GM23248 (cell line): ENCODE measurements at regions not wholly inside any gene's neighbourhood (a gene's known extent, or its start where the extent isn't known, plus 50 kb on each side); places are given as distances from the start of the nearest gene placed in this dataset.

ENCODE experiments used
- EZH2 ChIP-seq: fragments of 200-600 bp; sonication (generic); IDR thresholded peaks from 2 replicates; pipeline ENCODE4 v1.6.1; 2018; ENCODE audit warnings: antibody characterized with exemption, mild to moderate bottlenecking; ENCODE audit not compliant: insufficient read depth, poor library complexity, severe bottlenecking
- EZH2phosphoT487 ChIP-seq: fragments of 200-600 bp; sonication (generic); IDR thresholded peaks from 2 replicates; pipeline ENCODE4 v1.6.1; 2018; ENCODE audit warnings: antibody characterized with exemption, moderate library complexity, mild to moderate bottlenecking, low read depth; ENCODE audit not compliant: insufficient read depth

DNA sequence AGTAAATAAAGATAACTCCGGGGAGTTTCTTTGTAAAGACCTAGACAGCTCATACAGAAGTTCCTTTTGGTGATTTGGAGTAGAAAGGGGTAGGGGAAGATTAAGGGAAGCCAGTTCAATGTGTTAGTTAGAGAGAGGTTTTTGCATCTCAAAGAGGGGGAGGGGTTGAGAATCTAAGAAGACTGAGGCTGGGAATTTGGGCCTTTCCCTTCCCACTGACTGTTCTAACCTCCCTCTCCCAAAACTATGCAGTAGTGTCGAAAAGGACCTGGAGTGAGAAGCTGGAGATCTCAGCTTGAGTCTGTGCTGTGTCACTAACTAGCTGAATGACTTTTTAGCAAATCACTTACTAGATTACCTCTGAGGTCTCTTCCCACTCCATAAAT, 55.7 kb upstream of the CCDC160 start:
- TF ChIP-seq EZH2 = no peak
- no peak for TF ChIP-seq EZH2phosphoT487
